ENCODE measurements at regions not wholly inside any gene's neighbourhood (a gene's known extent, or its start where the extent isn't known, plus 50 kb on each side); places are given as distances from the start of the nearest gene placed in this dataset.

DNA sequence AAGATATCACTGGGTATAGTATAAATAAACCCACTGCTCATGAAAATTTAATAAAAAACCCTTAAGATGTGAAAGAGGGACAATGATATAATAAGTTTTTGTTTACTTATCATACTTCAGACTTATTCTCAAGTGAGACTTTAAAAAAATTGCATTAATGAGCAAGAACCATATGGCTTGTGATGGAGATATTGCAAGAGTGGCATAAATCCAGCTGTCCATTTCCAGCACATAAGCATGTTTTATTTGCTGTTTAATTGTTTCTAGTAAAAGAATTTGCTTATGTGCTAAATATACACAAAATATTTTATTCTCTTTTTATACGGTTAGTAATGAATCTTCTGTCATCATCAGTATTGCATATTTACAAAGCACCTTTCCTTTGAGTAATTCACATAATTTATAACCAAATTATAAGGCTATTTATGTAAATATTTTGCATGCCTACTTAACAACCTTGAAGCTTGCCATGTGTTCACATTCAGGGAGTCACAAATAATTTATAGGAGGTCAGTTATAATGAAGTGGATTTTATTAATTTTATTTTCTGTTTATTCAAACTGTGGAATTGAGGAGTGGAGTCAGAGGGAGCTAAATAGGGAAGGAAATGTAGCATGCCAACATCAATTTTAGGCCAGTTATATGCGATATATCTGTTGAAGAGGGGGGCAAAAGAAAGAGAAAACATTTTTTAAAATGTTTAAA lies 318.5 kb upstream of the CWC22 start:
- TF ChIP-seq, protein P1, sequence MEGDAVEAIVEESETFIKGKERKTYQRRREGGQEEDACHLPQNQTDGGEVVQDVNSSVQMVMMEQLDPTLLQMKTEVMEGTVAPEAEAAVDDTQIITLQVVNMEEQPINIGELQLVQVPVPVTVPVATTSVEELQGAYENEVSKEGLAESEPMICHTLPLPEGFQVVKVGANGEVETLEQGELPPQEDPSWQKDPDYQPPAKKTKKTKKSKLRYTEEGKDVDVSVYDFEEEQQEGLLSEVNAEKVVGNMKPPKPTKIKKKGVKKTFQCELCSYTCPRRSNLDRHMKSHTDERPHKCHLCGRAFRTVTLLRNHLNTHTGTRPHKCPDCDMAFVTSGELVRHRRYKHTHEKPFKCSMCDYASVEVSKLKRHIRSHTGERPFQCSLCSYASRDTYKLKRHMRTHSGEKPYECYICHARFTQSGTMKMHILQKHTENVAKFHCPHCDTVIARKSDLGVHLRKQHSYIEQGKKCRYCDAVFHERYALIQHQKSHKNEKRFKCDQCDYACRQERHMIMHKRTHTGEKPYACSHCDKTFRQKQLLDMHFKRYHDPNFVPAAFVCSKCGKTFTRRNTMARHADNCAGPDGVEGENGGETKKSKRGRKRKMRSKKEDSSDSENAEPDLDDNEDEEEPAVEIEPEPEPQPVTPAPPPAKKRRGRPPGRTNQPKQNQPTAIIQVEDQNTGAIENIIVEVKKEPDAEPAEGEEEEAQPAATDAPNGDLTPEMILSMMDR (conservative IDR thresholded peaks at IDR 0.05; ENCODE audit: low read depth, low read length), result no peak
- no peak for TF ChIP-seq EZH2 (IDR thresholded peaks at IDR 0.05; ENCODE audit: low read length, unreplicated experiment)
- TF ChIP-seq EZH2phosphoT487 (IDR thresholded peaks at IDR 0.05; ENCODE audit: borderline replicate concordance, low read length), result no peak
